Spleen (tissue), 7 donors: ENCODE measurements at regions not wholly inside any gene's neighbourhood (a gene's known extent, or its start where the extent isn't known, plus 50 kb on each side); places are given as distances from the start of the nearest gene placed in this dataset.

Source experiments
- POLR2A ChIP-seq, 3 donors: fragments of 450-650 bp; IDR thresholded peaks; one replicate each; pipeline ENCODE4 v1.5.1; 2017; ENCODE audit warnings: antibody characterized with exemption in 3 of 3, mild to moderate bottlenecking in 1 of 3
- TF ChIP-seq, protein P1 (sequence below), 11 experiments: fragments of 200-600 bp in 7 of 11; fragments of 450-650 bp in 4 of 11; sonication (generic) in 4 of 11; IDR thresholded peaks in 8 of 11; conservative IDR thresholded peaks in 3 of 11; 1 replicate in 7 of 11; 2 replicates in 4 of 11; pipeline versions ENCODE4 v1.4.0 to v1.8.0; 2016 to 2021; ENCODE audit warnings: antibody characterized with exemption in 11 of 11, inconsistent platforms in 4 of 11, mild to moderate bottlenecking in 1 of 11
- donor health status: DM: no; HTN: no; CAD: no; lungs with moderate emphysema.
- donor health status: DM: no; HTN: no; CAD: no.
- donor health status: DM: no; HTN: no; CAD: no.

- TF ChIP-seq, protein P1, sequence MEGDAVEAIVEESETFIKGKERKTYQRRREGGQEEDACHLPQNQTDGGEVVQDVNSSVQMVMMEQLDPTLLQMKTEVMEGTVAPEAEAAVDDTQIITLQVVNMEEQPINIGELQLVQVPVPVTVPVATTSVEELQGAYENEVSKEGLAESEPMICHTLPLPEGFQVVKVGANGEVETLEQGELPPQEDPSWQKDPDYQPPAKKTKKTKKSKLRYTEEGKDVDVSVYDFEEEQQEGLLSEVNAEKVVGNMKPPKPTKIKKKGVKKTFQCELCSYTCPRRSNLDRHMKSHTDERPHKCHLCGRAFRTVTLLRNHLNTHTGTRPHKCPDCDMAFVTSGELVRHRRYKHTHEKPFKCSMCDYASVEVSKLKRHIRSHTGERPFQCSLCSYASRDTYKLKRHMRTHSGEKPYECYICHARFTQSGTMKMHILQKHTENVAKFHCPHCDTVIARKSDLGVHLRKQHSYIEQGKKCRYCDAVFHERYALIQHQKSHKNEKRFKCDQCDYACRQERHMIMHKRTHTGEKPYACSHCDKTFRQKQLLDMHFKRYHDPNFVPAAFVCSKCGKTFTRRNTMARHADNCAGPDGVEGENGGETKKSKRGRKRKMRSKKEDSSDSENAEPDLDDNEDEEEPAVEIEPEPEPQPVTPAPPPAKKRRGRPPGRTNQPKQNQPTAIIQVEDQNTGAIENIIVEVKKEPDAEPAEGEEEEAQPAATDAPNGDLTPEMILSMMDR (IDR thresholded peaks at IDR 0.05 in 8 of 11, conservative IDR thresholded peaks at IDR 0.05 in 3 of 11), result no peak
- TF ChIP-seq POLR2A (IDR thresholded peaks at IDR 0.05), result no peak
Measured at GRCh38 chr13:63209330-63210017, 1793.8 kb upstream of the PCDH20 start.
